Activated CD8-positive, alpha-beta memory T cell treated with anti-CD3 and anti-CD28 coated beads for 4 hours (primary cell): ENCODE measurements at regions not wholly inside any gene's neighbourhood (a gene's known extent, or its start where the extent isn't known, plus 50 kb on each side); places are given as distances from the start of the nearest gene placed in this dataset.
"Not testable (repeated sequence)": the region's sequence is repeated elsewhere in the genome, so short reads cannot be mapped to it uniquely, and the experiment has no call there.

Experiments used
- DNase-seq, 2 donors: peaks; one replicate each; pipeline ENCODE4 v3.0.0-alpha.2; 2020; ENCODE audit warnings: low read depth in 2 of 2

DNA sequence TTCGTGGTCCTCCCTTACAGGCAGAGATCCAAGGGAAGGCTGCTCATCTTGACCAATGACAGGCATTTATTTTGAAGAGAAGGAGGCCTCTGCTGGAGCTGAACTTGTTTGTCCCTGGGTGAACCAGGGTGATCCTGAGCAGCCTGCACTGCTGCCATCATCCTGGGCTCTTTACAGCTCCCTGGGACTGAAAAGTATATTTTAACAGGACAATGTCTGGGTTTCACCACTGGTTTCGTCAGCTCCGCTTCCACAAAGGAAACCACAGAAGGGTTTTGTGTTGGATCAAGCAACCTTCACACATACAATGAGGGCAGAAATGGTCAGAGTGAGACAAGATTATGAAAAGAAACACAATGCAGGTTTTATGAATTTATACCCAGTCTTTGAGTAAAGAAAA lies 400.7 kb upstream of the TPM1 start:
- no peak for DNase-seq

DNA sequence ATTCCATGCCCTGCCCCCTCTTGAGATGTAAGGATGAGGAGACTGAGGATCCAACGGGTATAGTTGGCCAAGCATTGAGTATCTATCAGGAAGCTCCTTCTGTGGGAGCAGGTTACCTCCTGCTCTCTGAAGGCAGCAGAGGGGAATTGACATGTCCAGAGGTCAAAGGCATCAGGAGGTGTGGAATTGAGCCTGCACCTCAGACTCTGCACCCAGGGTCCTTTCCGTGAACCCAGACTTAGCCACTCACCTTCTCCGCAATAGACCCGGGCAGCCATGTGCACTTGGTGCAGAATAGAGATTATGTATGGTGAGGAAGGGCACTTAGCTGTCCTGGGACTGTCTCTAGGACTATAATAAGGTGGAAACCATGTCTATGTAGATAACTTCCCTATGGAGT lies 399.0 kb upstream of the TPM1 start:
- DNase-seq = no peak

DNA sequence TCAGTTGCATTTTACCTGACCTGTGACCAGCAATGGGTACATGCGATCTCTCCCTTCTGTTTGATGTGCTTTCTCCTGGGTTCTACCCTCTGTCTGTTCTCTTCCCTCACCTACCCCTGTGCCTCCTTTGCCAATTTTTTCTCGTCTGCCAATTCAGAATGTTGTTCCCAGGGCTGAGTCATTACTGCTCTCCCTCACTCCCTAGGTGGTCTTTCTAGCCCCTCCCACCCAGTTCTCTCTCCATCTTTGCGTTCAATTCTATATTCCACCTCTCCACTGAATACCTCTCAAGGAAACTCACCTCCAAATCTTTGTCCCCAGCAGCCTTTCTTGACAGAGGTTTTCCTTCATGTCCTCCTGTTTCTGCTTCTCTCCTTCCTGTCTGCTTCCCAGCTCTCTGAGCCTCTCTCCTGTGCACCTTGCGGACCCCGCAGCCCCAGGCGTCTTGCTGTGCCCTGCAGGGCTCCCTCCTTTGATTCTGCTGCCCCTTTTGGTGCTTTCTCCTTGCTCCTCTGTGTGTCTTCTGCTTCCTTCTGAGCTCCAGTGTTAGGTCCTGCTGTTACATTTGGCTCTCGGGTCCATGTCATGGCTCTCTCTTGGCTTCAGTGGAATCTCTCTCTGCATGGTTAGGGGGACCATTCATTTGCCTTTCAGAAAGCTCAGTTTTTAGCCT lies 398.2 kb upstream of the TPM1 start:
- no peak for DNase-seq

DNA sequence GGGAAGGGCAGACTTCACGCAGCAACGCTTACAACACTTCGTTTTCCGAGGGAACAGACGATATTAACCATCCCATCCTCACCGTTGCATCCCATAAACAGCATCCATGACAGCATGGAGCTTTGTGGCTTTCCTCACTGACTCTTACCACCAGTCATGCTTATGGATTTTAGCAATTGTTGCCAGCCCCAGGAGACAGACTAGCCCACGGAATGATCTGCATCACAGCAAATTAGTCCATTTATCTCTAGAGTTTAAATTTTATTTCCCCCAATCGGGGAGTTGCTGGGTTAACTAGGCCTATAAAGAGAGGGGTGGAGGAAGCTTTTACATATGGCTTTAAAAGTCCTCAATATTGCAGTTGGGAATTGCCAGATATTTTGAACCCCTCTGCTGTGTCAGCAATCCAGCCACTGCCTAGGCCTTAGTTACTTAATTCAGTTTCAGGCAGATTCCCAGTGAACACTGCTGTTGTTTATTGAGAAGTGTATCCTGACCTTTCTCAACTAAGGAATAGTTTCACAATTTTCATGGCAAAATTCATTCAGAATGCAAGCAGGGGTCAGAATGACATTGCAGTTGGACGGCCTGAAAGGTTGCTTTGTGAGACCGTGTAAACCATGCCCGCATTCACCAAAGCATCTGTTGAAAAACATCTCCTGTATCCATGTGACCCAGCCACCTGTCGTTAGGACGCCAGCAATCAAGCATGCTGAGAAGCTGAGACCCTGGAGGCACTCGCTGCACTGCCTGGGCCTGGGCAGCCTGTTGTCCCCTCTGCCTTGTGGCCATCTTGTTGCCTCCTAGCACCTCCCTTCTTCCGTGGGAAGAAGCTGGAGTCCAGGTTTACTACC lies 397.4 kb upstream of the TPM1 start:
- no peak for DNase-seq

DNA sequence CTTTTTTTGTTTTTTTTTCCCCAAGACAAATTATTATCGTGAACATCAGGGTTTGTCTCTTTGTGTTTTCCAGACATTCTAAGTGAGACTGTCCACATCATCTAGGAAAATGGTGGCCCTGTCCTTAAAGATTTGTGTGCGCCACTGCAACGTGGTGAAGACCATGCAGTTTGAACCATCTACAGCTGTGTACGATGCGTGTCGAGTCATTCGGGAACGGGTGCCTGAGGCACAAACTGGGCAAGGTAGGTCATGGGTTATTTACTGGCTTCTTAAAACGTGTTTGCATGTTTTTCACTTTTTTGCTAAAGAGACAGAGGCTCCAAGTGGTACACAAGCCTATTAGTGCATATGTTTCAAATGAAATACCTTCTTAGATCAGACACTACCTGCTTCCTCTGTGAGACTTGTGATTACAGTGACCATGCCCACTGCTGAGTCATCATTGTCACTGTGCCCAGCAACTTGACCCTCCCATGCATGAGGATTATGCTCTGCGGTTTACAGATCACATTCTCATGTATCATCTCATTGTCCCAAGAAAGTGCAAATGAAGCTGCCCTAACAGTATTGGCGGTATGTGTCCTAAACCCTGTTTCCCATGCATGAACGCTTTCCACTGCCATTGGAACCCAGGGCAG lies 395.2 kb upstream of the TPM1 start:
- DNase-seq = no peak

DNA sequence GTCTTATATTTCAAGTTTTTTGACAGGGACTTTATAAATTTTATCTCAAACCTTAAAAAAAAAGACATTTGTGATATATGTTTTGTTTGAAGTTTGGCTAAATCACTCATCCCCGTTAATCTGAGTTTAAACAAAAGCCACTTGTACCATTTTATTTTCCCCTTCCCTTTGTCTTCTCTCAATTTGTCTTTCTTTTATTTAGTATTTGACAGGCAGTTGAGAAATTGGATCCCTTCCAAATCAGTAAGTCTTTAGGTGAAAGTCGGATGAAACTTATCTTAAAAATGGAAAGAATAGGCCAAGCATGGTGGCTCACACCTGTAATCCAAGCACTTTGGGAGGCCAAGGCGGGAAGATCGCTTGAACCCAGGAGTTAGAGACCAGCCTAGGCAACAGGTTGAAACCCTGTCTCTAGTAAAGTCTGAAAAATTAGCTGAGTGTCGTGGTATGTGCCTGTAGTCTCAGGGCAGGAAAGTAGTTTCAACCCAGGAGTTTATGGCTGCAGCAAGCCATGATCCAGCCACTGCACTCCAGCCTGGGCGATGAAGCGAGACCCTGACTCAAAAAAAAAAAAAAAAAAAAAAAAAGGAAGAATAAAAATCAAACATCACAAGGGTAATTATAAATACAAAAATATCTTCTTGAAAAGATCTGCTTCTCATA lies 394.6 kb upstream of the TPM1 start:
- DNase-seq = no peak

DNA sequence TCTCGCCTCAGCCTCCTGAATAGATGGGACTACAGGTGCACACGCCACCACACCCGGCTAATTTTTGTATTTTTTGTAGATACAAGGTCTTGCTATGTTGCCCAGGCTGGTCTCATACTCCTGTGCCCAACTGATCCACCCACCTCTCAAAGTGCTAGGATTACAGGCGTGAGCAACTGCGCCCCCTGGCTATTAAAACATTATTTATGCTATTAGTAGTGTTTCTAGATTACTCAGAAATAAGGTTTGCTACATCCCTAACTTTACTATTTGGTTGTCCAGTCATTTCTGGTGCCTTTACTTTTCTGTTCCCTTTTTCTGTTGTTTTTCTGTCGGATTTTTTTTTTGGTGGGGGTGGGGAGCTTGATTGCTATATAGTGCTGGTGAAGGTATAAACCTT lies 393.6 kb upstream of the TPM1 start:
- no peak for DNase-seq

DNA sequence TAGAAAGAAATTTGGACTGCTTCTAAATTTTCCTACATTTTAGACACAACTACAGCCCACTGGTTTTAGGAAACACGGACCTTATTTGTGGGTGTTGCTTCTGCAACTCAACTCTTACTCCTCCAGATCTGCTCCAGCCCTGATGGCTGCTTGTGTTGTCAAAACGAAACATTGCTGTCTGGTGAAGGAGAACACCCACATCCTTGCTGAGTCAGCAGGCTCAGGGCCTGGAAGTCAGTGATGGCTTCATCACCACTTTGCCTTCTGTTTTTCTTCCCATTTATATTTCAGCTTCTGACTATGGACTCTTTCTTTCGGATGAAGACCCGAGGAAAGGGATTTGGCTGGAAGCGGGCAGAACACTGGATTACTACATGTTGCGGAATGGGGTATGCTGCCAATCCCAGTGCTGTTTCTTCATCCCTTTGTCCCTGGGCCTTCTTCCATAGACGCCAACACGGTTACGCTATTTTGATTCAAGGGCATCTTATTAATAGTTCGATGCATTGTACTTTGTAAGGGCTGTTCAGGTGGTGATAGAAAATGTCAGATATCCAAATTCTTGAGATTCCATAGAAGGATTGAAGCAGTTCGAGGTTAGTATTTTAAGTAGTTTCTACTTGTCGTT lies 392.6 kb upstream of the TPM1 start:
- DNase-seq = no peak

DNA sequence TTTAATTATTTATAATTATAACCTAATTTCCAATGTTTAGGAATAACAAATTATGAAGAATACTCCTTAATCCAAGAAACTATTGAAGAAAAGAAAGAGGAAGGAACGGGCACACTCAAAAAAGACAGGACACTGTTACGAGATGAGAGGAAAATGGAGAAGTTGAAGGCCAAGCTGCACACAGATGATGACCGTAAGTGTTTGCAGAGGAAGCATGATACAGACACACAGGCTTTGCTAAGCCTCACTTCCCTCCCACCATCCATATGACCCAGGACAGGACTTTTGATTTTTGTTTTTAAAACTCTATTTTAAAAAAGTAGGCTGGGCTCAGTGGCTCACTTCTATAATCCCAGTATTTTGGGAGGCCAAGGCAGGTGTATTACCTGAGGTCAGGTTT lies 389.4 kb upstream of the TPM1 start:
- no peak for DNase-seq

DNA sequence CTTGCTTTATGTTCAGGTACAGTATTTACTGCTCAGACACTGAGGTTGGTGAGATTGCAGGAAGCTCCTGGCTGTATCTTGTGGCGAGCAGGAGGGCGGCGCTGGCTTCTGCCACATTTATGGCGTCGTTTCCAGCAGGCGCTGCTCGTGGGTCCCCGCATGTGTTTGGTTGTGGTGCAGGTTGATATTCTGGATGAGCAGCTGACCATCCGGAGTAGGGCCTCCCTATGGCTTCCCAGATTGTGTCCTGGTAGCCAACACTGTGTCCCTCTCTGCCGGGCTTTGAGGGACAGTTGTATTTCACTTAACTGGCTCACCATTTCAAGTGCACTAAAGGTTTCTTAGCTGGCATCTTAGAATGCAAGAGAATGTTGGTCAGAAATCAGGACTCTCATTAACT lies 386.5 kb upstream of the TPM1 start:
- DNase-seq = no peak

DNA sequence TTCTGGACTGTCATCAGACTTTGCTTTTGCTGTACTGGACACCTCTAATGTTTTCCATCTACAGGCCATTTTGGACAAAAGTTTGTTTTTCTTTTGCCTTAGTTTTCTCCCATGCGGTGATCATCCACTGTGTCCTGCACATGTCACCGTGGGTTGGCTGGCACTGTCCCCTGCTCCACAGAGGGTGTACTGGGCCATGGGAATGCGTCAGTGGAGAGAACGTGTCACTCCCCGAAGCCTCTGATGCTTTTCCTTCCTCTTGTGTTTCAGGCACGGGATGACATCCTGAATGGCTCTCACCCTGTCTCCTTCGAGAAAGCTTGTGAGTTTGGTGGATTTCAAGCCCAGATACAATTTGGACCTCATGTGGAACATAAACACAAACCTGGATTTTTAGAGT lies 385.0 kb upstream of the TPM1 start:
- not testable (repeated sequence) for DNase-seq

DNA sequence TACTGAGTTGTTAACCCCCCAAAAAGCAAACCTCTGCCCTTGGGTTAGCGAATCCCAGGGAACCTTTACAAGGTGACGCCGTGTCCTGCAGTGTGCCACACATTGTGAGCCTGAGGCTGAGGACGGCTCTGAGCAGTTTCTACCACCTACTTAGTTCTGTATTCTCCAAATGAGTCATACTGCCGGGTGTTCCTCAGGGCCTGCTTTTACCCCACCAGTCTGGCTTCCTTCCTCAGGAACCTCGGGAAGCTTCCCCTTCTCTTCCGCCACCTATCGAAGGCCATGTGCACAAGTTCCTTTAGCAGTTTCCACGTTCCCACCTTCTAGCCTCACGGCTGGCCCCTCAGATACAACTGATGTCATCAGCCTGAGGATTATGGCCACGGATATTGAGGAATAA lies 384.0 kb upstream of the TPM1 start:
- no peak for DNase-seq

DNA sequence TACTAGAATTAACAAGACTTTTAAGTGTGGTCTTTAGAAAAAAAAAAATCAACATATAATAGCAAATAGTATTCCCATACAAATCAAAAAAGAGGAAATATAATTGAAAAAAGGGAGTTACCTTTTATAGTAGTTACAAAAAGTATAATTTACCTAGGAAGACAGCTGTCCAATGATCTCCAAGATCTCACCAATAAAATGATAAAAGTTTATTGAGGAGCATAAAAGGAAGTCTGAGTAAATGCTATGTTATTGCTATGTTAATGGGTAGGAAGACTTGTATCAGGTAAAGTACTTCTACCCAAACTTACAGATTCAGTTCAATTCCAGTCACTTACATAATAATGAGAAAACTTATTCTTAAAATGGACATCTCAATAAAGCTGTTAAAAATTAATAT lies 379.0 kb upstream of the TPM1 start:
- DNase-seq = no peak

DNA sequence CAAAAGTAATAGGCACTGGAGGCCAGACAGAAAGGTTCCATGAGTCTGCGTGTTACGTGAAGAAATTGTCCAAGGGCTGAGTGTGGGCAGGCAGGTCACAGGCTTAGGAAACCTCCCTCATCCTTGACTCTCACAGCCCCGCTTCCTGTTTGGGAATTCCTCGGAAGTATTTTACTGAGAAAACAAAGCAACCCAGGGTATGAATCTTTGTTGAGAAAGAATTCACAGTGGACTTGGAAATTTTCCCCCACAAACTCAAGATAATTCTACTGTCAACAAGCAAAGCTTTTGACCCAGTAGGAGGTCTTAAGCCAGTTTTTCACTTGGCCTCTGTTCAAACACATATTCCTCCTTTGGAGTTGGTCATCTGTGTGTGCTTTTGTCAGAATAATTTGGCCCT lies 377.1 kb upstream of the TPM1 start:
- DNase-seq = no peak

DNA sequence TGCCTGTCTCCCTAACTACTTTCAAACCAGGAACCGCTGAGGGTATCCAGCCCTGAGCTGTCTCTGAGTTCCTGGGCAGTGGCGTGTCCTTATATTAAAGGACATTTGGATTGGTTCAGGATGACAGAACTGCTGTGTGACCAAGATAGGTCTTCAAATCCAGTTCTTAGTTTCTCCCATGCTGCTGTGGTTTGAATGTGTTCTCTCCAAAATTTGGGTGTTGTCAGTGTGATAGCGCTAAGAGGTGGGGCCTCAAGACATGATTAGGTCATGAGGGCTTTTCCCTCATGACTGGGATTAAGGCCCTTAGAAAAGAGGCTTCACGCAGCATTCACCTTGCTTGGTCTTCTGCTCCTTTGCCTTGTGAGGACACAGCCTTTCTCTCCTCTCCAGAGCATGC lies 376.5 kb upstream of the TPM1 start:
- DNase-seq = no peak

DNA sequence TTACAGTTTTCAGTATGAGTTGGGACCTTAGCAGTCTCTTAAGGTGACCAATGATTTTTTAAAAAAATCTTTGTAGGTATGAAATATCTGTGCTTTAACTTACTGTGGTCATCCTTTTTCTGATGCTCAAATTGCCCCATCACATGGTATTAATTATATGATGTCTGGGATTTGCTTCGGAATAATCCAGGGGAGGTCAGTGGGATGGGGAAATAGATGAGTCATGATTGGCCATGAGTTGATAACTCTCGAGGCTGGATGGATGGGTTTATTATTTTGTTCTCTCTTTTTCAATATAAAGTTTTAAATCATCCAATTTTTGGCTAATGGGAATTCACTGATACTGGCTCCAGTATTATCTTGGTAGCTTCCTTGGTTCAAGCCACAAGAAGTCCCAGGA lies 370.3 kb upstream of the TPM1 start:
- DNase-seq = no peak

DNA sequence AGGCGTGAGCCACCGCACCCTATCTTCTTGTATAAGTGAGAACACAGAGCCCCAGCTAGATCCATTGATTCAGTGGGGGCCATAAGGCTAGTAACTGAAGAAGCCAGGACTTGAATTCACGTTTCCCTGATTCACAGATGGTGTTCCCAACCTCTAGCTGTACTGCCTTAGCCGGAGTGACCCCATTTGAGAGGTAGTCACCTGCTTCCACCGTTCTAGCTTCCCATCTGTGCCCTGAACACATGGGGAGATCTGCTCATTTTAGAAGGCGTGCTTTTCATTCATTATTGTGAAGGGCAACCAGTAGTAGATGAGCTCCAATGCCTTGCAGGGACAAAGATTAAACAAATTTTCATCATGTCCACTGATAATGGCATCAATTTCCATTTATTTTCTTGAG lies 365.7 kb upstream of the TPM1 start:
- DNase-seq = no peak

DNA sequence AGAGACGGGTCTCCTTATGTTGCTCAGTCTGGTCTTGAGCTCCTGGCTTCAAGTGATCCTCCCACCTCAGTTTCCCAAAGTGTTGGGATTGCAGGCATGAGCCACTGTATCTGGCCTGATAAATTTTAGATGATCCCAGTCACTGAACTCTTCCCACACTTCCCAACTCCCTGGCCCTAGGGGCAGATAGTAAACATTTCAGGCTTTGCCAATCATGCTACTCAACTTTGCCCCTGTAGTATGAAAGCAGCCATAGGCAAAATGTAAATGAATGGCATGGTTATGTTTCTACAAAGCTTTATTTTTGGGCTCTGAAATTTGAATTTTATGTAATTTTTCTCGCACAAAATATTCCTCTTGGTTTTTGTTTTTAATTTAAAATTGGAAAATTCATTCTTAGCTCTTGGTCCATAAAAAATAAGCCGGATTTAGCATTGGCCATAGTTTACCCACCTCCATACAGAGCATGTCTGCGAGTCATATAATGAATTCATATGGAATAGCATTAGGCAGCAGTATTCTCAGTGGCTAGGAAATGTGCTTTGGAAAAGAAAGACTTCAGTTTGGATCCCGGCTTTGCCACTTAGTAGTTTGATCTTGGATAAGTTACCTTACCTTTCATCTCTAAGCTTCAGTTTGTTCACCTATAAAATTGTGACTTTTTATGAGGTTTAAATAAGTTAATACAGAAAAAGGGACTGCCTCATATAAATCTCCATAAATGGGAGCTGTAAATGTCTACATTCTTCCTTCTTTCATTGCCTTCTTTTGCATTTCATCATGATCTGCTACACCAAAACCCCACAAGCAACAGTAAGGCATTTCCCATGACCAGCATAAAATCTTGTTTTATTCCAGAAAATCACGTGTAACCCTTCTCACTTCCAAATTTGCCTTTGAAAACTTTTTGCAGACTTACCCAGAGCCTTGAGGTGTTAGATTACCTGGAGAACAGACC lies 360.3 kb upstream of the TPM1 start:
- DNase-seq = no peak

DNA sequence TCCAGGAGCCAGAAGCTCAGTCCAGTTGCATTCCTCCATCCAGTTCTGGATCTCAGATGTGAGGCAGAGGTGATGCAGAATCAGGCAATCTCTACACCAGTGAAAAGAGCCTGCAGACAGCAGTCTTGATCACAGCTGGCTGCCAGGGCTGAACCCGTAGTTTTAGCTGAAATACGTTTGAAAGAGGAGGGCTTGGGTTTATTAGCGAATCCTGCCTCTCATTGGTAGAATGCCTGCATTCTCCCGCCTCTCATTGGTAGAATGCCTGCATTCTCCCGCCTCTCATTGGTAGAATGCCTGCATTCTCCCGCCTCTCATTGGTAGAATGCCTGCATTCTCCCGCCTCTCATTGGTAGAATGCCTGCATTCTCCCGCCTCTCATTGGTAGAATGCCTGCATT lies 359.4 kb upstream of the TPM1 start:
- not testable (repeated sequence) for DNase-seq

DNA sequence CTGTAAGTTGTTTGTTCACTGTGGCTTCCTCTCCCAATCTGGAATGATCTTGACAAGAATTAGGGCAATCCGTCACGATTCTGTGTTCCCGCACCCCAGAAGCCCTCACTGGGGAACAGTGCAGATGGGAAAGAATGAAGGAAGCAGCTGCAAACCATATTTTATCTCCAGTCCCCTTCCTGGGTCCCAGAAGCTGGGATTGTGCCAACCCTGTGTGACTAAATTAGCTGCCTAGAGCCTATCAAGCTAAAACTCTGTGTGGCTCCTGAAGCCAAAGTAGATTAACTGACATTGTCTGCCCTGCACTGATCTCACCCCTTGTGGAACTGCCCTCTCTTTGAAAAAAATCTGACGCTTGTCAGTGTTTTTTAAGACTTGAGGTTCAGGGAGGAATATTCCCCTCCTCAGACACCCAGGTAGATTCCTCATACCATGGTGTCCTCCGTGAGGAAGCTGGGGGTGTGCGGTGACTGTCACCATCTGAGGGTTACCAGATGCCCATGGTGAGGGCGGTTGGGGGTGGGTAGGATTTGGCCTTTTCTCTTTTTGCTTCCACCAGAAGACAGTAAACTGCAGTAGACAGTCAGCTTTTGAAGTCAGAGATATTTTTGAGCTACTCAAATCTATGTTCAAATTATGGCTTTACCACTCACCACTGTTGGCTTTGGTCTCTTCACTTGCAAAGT lies 358.3 kb upstream of the TPM1 start:
- DNase-seq = no peak
